HL-60/S4 treated with phorbol 12-myristate 13-acetate at 8.2 ng/mL for 4 days and 3 days (cell line): ENCODE measurements at regions not wholly inside any gene's neighbourhood (a gene's known extent, or its start where the extent isn't known, plus 50 kb on each side); places are given as distances from the start of the nearest gene placed in this dataset.
"Not testable (repeated sequence)": the region's sequence is repeated elsewhere in the genome, so short reads cannot be mapped to it uniquely, and the experiment has no call there.

ENCODE experiments used
- in situ Hi-C: fragments of 300-500 bp; cut with MboI; formaldehyde crosslinking; loops from 2 replicates; pipeline ENCODE4 v1.15.0; 2022; ENCODE audit warnings: low sequenced_read_pairs

- in situ Hi-C loops: no loop called here
Observed at GRCh38 chr1:108314815-108315214, 70.9 kb upstream of the NBPF4 start.

DNA sequence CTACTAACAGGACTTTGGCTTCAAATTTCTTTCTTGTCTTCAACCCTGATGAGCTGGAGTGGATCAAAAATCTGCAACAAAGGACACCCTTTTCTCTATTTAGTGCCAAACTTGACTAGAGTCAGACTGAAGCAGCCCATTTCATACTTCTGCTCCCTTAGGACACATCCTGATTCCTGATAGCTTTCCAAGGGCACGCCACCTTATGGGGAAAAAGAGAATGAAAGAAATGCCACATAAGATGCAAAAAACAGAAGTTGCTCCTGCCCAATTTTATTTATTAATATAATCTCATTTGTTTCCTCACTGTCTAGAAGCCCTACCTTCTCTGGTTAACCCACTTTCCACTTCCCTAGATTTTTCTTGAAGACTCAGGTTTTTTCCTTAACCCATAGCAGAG is 72.7 kb upstream of the NBPF4 start:
- in situ Hi-C loops: no loop called here

DNA sequence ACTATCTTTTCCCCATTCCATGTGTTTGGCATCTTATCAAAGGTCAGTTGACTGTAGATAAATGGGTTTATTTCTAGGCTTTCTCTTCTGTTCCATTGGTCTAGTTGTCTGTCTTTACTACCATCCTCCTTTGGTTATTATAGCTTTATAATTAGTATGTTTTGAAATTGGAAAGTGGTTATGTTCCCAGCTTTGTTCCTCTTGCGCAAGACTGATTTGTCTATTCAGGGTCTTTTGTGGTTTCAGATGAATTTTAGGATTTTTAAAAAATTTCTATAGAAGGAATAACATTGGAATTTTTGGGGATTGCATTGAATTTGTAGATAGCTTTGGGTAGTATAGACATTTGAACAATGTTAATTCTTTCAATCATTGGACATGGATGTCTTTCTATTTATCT is 77.0 kb upstream of the NBPF4 start:
- in situ Hi-C loops: no loop called here

DNA sequence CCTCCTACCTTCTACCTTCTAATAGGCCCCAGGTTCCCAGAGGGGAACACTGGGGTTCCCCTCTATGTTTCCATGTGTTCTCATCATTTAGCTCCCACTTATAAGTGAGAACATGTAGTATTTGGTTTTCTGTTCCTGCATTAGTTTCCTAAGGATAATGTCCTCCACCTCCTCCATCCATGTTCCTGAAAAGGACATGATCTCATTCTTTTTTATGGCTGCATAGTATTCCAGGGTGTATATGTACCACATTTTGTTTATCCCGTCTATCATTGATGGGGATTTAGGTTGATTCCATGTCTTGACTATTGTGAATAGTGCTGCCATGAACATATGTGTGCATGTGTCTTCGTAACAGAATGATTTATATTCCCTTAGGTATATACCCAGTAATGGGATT is 81.5 kb upstream of the NBPF4 start:
- in situ Hi-C loops: loop anchor here (25.0 kb wide), 1 partner anchor 113 kb away; the partner anchor contains the start of gene SLC25A24

DNA sequence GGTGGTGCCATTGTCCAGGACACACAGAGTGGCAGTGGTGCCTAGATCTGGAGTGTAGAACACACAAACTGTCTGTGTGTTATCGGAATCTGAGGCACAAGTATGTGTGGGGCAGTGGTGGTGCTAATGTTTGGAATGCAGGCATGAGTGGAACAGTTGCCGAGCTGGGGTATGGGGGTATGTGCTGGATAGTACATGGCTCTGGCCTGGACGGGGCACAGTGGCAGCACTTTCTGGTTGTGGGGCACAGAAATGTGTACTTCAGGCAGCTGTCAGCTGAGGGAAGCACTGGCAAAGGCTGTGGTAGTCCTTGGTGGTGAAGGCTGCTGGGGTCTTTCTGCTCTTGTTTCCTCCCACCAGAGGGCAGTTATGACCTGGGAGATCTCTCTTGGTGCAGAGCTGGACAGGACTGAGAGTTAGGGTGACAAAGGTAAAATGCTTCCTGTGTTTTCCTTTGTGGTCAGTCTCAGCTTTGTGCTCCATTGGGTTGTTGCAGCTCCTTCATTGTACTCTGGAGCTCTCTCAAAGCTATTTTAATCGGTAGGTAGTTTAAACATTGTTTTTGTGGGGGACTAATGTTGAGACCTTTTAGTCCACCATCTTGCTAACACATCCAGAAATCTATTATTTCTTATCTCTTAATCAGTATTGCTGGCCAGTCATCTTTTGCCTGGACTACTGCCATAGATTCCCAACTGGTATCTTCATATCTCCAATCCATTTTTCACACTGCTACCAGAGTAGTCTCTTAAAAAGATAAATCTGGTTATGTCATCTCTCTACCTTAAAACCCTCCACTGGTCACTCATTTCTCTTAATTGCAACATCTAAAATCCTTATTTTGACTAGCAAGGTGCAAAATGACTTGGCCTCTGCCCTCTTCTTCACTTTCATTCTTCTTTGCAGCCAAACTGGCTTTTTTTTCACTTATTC is 83.9 kb upstream of the NBPF4 start:
- in situ Hi-C loops: loop anchor here (25.0 kb wide), 1 partner anchor 115 kb away; the partner anchor contains the start of gene SLC25A24

GRCh38 chr1:108345776-108346531 is 102.1 kb upstream of the NBPF4 start:
- in situ Hi-C loops: loop anchor here (25.0 kb wide), 1 partner anchor 134 kb away; the partner anchor contains the start of gene SLC25A24

DNA sequence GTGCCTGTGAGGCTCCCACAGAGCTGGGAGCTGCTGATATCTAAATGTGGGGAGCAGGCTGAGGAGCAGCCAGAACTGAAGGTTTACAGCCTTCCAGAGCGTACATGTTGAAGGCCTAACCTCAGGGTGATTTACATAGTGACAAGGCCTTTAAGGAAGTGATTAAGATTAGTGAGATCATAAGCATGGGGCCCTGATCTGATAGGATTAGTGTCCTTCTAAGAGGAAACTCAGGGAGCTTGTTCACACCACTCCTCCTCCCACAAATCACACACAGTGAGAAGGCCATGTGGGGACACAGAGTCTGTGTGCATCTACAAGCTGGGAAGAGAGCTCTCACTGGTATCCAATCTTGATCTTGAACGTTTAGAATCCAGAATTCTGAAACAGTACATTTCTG is 92.3 kb upstream of the NBPF6 start:
- in situ Hi-C loops: no loop called here

DNA sequence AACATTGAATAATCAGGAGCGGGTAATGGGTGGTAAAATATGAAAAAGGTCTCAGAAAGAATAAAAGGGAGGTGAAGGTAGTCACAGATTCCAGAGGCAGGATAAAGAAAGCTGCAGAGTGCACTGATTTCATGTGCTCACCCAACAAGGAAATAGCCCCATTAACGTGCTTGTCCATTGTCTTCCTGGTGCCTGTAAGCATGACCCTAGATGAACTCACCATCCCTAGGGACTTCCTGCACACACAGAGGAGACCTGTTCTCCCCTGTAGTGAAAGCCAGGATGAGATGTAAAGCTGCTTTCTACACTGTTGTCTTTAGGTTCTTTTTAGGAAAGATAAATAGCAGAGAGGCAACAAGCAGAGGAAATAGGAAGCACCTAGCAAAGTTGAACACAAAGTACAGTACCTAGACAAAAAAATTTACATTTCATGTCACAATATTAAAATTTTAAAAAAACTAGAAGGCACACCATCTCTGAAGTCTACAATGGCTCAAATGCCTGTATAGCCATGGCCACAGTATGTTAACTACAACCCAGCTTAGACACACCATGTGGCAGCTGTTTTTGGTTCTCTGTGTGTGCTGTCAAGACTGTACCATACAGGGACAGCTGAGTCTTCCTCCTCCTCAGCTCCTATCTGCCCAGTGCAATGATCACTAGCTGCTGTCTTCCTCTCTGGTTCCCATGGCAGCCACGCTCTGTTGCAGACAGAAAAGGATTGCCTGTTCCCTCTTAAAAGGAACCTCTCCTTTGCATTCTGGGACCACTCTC is 69.9 kb upstream of the NBPF6 start:
- in situ Hi-C loops: not testable (repeated sequence)
